ENCODE measurements at regions not wholly inside any gene's neighbourhood (a gene's known extent, or its start where the extent isn't known, plus 50 kb on each side); places are given as distances from the start of the nearest gene placed in this dataset.

GRCh38 chr7:25731846-25732245 is 420.2 kb upstream of the NFE2L3 start:
- Histone ChIP-seq H3K9me1 (replicated peaks; ENCODE audit: control insufficient read depth, extremely low read depth, insufficient read depth, low read length) (no peaks in the 10 kb centered on the region), H3K4me3 (replicated peaks in 1 of 3; ENCODE audit: insufficient read depth in 1 of 3, low read depth in 1 of 3, low read length in 3 of 3) (no peak overlapping the region), H4K20me1 (replicated peaks; ENCODE audit: control insufficient read depth, extremely low read depth, insufficient read depth, low read length) (no peaks in the 10 kb centered on the region), H3K4me2 (ENCODE audit: insufficient read depth, low read length) (no peak overlapping the region), H3K9ac (replicated peaks; ENCODE audit: extremely low read depth, insufficient read depth, low read length) (no peak overlapping the region), H3K27ac (ENCODE audit: insufficient read depth, low read depth, low read length) (no peak overlapping the region), H3K27me3 (ENCODE audit: control insufficient read depth in 2 of 2, insufficient read depth in 2 of 2, low read length in 2 of 2) (no peaks in the 10 kb centered on the region), H3K36me3 (ENCODE audit: control insufficient read depth in 2 of 2, extremely low read depth in 1 of 2, insufficient read depth in 2 of 2, low read length in 2 of 2) (no peaks in the 10 kb centered on the region), H3K4me1 (ENCODE audit: control insufficient read depth, extremely low read depth, insufficient read depth, low read length) (no peaks in the 10 kb centered on the region), H2AFZ (ENCODE audit: low read depth, low read length) (no peak overlapping the region), H3K9me3 (replicated peaks; ENCODE audit: control insufficient read depth, insufficient read depth, low read length) (no peaks in the 10 kb centered on the region), H3K79me2 (ENCODE audit: control insufficient read depth, insufficient read depth, low read length) (no peaks in the 10 kb centered on the region)
- no peak for TF ChIP-seq EZH2 (IDR thresholded peaks at IDR 0.05; ENCODE audit: borderline replicate concordance, low read depth, low read length, severe bottlenecking)
- TF ChIP-seq, protein P1, sequence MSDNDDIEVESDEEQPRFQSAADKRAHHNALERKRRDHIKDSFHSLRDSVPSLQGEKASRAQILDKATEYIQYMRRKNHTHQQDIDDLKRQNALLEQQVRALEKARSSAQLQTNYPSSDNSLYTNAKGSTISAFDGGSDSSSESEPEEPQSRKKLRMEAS (IDR thresholded peaks at IDR 0.05; ENCODE audit: insufficient read depth, insufficient read length): no peak
- no peak for TF ChIP-seq POLR2AphosphoS5 (IDR thresholded peaks at IDR 0.05; ENCODE audit: insufficient read depth, low read depth, low read length)
- no peak for TF ChIP-seq MYC (IDR thresholded peaks at IDR 0.05; ENCODE audit: low read depth, low read length)
- TF ChIP-seq POLR2A (IDR thresholded peaks at IDR 0.05; ENCODE audit: low read depth, low read length): no peak
- POLR2A ChIA-PET: no interaction called here
- intact Hi-C loops (cut with micrococcal nuclease) (no loop called here), dilution Hi-C loops (cut with MboI; ENCODE audit: extremely low pct_ligation_motif_present, low sequenced_read_pairs) (no loop called here)
- BruUV-seq (replicated peaks): no TSS peak
- DNase-seq (ENCODE audit: low read depth, low spot score): no peak
- CTCF ChIA-PET: no interaction called here
- FAIRE-seq: no peak

DNA sequence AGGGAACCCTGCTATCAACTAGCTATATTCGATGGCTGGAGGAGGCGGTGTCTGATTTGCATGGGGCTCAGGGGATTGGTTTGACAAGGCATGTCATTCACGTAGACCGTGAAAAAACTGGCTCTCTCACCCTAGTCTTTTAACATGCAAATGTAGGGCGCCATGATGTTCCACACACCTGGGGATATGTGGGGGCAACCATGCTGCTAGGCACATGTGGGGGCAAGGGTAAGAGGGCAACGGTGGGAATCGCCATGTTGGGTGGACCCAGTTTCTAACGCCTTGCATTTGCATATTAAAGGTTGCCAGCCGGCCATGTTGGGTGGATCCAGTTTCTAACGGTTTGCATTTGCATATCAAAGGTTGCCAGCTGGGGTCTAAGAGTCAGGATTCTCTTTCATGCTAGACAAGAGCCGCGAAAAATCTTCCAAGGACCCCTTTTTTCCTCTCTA is 419.2 kb upstream of the NFE2L3 start:
- H3K27ac ChIP-seq (ENCODE audit: insufficient read depth, low read depth, low read length): no peak overlapping the region
- H3K9ac ChIP-seq (replicated peaks; ENCODE audit: extremely low read depth, insufficient read depth, low read length): no peak overlapping the region
- intact Hi-C loops (cut with micrococcal nuclease): no loop called here
- no peaks in the 10 kb centered on the region for H3K9me1 ChIP-seq (replicated peaks; ENCODE audit: control insufficient read depth, extremely low read depth, insufficient read depth, low read length)
- H3K4me3 ChIP-seq (replicated peaks in 1 of 3; ENCODE audit: insufficient read depth in 1 of 3, low read depth in 1 of 3, low read length in 3 of 3): no peak overlapping the region
- dilution Hi-C loops (cut with MboI; ENCODE audit: extremely low pct_ligation_motif_present, low sequenced_read_pairs): no loop called here
- no peaks in the 10 kb centered on the region for H3K4me1 ChIP-seq (ENCODE audit: control insufficient read depth, extremely low read depth, insufficient read depth, low read length)
- ChIA-PET POLR2A (no interaction called here), CTCF (no interaction called here)
- H4K20me1 ChIP-seq (replicated peaks; ENCODE audit: control insufficient read depth, extremely low read depth, insufficient read depth, low read length): no peaks in the 10 kb centered on the region
- no peak for TF ChIP-seq EZH2 (IDR thresholded peaks at IDR 0.05; ENCODE audit: borderline replicate concordance, low read depth, low read length, severe bottlenecking)
- no peak for TF ChIP-seq JUN (IDR thresholded peaks at IDR 0.05; ENCODE audit: borderline replicate concordance, insufficient read depth, insufficient read length, low read depth)
- TF ChIP-seq CTCF (IDR thresholded peaks at IDR 0.05; ENCODE audit: extremely low read depth in 1 of 2, insufficient read depth in 1 of 2, low read depth in 1 of 2, low read length in 2 of 2): no peak
- no peak for TF ChIP-seq FOS (IDR thresholded peaks at IDR 0.05; ENCODE audit: borderline replicate concordance, insufficient read depth, low read length)
- no peak overlapping the region for H3K4me2 ChIP-seq (ENCODE audit: insufficient read depth, low read length)
- H2AFZ ChIP-seq (ENCODE audit: low read depth, low read length): no peak overlapping the region
- DNase-seq (ENCODE audit: low read depth, low spot score) (no peak), FAIRE-seq (no peak)
- no peaks in the 10 kb centered on the region for H3K27me3 ChIP-seq (ENCODE audit: control insufficient read depth in 2 of 2, insufficient read depth in 2 of 2, low read length in 2 of 2)
- BruUV-seq (replicated peaks): no TSS peak
- H3K9me3 ChIP-seq (replicated peaks; ENCODE audit: control insufficient read depth, insufficient read depth, low read length): no peaks in the 10 kb centered on the region
- H3K36me3 ChIP-seq (ENCODE audit: control insufficient read depth in 2 of 2, extremely low read depth in 1 of 2, insufficient read depth in 2 of 2, low read length in 2 of 2): no peaks in the 10 kb centered on the region
- no peaks in the 10 kb centered on the region for H3K79me2 ChIP-seq (ENCODE audit: control insufficient read depth, insufficient read depth, low read length)
